ENCODE measurements at regions not wholly inside any gene's neighbourhood (a gene's known extent, or its start where the extent isn't known, plus 50 kb on each side); places are given as distances from the start of the nearest gene placed in this dataset.

DNA sequence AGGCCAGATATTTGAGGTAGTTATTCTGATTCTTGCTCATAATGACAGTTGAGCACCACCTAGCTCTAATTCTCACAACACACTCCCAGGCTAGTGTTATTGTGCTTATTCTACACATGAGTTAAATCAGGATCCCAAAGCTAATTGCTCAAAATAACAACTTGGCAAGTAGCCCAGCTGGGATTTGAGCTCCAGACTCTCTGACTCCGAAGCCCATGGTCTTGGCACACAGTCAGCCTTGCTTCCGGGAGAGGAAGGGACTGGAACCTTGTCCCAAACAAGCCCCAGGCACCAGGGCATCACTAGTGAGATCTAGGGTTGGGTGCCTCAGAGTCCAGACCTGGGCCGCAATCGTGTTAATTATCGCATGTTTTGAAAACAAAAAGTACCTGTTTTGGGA, 101.4 kb downstream of the GPAM start:
- no TSS peak for BruUV-seq (replicated peaks)
- H3K4me2 ChIP-seq (ENCODE audit: low read depth, low read length): no peak overlapping the region
- H3K9me1 ChIP-seq (ENCODE audit: insufficient read depth, low read length): no peaks in the 10 kb centered on the region
- no peak overlapping the region for H2BK120ac ChIP-seq (ENCODE audit: low read depth, low read length)
- H2BK15ac ChIP-seq (ENCODE audit: low read depth, low read length): no peak overlapping the region
- no peak overlapping the region for H4K91ac ChIP-seq (ENCODE audit: insufficient read depth, low read depth, low read length)
- H3K79me1 ChIP-seq (ENCODE audit: low read depth in 1 of 2, low read length in 2 of 2): no peaks in the 10 kb centered on the region
- ChIA-PET POLR2A (ENCODE audit: unreplicated experiment) (no interaction called here), CTCF (no interaction called here)
- dilution Hi-C loops (cut with HindIII; ENCODE audit: low sequenced_read_pairs, unreplicated experiment) (no loop called here), in situ Hi-C loops (cut with MboI; ENCODE audit: low sequenced_read_pairs) (no loop called here), intact Hi-C loops (cut with micrococcal nuclease) (no loop called here)
- H3K36me3 ChIP-seq (ENCODE audit: control insufficient read depth, insufficient read depth, low read length): no peaks in the 10 kb centered on the region
- no peaks in the 10 kb centered on the region for H3K9me3 ChIP-seq (ENCODE audit: control insufficient read depth, insufficient read depth, low read length)
- H2BK20ac ChIP-seq (ENCODE audit: low read depth, low read length): no peak overlapping the region
- H4K8ac ChIP-seq (ENCODE audit: low read depth in 2 of 2, low read length in 2 of 2): no peak overlapping the region
- no peak overlapping the region for H2AK5ac ChIP-seq (ENCODE audit: low read depth, low read length)
- H3K23ac ChIP-seq (ENCODE audit: low read depth, low read length): no peak overlapping the region
- 39% methylated on average over 4 of the region's 5 CpGs; no CpG with 5 or more reads in 1 of the 2 experiments for WGBS, 2 experiments (ENCODE audit: extremely low coverage in 2 of 2, insufficient read length in 1 of 2)
- H2AFZ ChIP-seq (replicated peaks; ENCODE audit: low read length, poor library complexity): no peak overlapping the region
- H4K20me1 ChIP-seq (ENCODE audit: insufficient read depth, low read length): no peaks in the 10 kb centered on the region
- no peak overlapping the region for H3K56ac ChIP-seq (ENCODE audit: extremely low read depth, insufficient read depth, low read length)
- H4K5ac ChIP-seq (ENCODE audit: low read depth, low read length): no peak overlapping the region
- no peak overlapping the region for H3K14ac ChIP-seq (replicated peaks; ENCODE audit: low read depth, low read length)
- no peak overlapping the region for H3K9ac ChIP-seq (ENCODE audit: low read depth, low read length)
- no peak overlapping the region for H3K18ac ChIP-seq (ENCODE audit: low read depth, low read length)
- no peaks in the 10 kb centered on the region for H3K4me1 ChIP-seq (ENCODE audit: control insufficient read depth, insufficient read depth, low read length)
- no peak overlapping the region for H3K27ac ChIP-seq (ENCODE audit: insufficient read depth, low read length)
- no peak for DNase-seq
- H2BK5ac ChIP-seq (ENCODE audit: low read depth, low read length, poor library complexity, severe bottlenecking): no peak overlapping the region
- TF ChIP-seq, protein P1, sequence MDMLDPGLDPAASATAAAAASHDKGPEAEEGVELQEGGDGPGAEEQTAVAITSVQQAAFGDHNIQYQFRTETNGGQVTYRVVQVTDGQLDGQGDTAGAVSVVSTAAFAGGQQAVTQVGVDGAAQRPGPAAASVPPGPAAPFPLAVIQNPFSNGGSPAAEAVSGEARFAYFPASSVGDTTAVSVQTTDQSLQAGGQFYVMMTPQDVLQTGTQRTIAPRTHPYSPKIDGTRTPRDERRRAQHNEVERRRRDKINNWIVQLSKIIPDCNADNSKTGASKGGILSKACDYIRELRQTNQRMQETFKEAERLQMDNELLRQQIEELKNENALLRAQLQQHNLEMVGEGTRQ (IDR thresholded peaks at IDR 0.05; ENCODE audit: low read depth, low read length): no peak
- TF ChIP-seq BHLHE40 (IDR thresholded peaks at IDR 0.05; ENCODE audit: low read depth, low read length) (no peak), POLR2A (IDR thresholded peaks at IDR 0.05; ENCODE audit: low read depth, low read length) (no peak), MXI1 (IDR thresholded peaks at IDR 0.05; ENCODE audit: borderline replicate concordance, low read depth, low read length) (no peak), FOS (IDR thresholded peaks at IDR 0.05; ENCODE audit: low read depth, low read length) (no peak), CEBPB (IDR thresholded peaks at IDR 0.05; ENCODE audit: low read depth, low read length) (no peak), SMC3 (IDR thresholded peaks at IDR 0.05; ENCODE audit: low read depth, low read length) (no peak), RFX5 (IDR thresholded peaks at IDR 0.05; ENCODE audit: low read depth, low read length) (no peak), NFE2L2 (IDR thresholded peaks at IDR 0.05; ENCODE audit: low read depth, low read length) (no peak), MAZ (IDR thresholded peaks at IDR 0.05; ENCODE audit: borderline replicate concordance, low read depth, low read length) (no peak), MAFK (IDR thresholded peaks at IDR 0.05; ENCODE audit: low read depth, low read length) (no peak), RCOR1 (IDR thresholded peaks at IDR 0.05; ENCODE audit: insufficient replicate concordance, low read length) (no peak), RAD21 (IDR thresholded peaks at IDR 0.05; ENCODE audit: low read length) (no peak), CHD1 (IDR thresholded peaks at IDR 0.05; ENCODE audit: low read depth, low read length) (no peak)
- TF ChIP-seq, protein P2, sequence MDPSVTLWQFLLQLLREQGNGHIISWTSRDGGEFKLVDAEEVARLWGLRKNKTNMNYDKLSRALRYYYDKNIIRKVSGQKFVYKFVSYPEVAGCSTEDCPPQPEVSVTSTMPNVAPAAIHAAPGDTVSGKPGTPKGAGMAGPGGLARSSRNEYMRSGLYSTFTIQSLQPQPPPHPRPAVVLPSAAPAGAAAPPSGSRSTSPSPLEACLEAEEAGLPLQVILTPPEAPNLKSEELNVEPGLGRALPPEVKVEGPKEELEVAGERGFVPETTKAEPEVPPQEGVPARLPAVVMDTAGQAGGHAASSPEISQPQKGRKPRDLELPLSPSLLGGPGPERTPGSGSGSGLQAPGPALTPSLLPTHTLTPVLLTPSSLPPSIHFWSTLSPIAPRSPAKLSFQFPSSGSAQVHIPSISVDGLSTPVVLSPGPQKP (IDR thresholded peaks at IDR 0.05; ENCODE audit: borderline replicate concordance, low read depth, low read length): no peak
- TF ChIP-seq, protein P3, sequence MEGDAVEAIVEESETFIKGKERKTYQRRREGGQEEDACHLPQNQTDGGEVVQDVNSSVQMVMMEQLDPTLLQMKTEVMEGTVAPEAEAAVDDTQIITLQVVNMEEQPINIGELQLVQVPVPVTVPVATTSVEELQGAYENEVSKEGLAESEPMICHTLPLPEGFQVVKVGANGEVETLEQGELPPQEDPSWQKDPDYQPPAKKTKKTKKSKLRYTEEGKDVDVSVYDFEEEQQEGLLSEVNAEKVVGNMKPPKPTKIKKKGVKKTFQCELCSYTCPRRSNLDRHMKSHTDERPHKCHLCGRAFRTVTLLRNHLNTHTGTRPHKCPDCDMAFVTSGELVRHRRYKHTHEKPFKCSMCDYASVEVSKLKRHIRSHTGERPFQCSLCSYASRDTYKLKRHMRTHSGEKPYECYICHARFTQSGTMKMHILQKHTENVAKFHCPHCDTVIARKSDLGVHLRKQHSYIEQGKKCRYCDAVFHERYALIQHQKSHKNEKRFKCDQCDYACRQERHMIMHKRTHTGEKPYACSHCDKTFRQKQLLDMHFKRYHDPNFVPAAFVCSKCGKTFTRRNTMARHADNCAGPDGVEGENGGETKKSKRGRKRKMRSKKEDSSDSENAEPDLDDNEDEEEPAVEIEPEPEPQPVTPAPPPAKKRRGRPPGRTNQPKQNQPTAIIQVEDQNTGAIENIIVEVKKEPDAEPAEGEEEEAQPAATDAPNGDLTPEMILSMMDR (conservative IDR thresholded peaks at IDR 0.05; ENCODE audit: low read depth, low read length): no peak
- H3K4me3 ChIP-seq (ENCODE audit: insufficient read depth, low read depth, low read length): no peak overlapping the region
- no peaks in the 10 kb centered on the region for H3K27me3 ChIP-seq (ENCODE audit: control insufficient read depth, insufficient read depth, low read length)
- no peak for ATAC-seq (ENCODE audit: low read depth)
- H2AK9ac ChIP-seq (replicated peaks; ENCODE audit: low read depth, low read length, poor library complexity): no peak overlapping the region
- H3K4ac ChIP-seq (ENCODE audit: low read depth, low read length): no peak overlapping the region
